HCT116 (cell line): ENCODE measurements at regions not wholly inside any gene's neighbourhood (a gene's known extent, or its start where the extent isn't known, plus 50 kb on each side); places are given as distances from the start of the nearest gene placed in this dataset.

Experiments used
- ATAC-seq: fragments of 200-7000 bp; cut with Tn5 transposase; 2 replicates; pipeline ENCODE4 v1.9.1; 2020; ENCODE audit warnings: mild to moderate bottlenecking, moderate library complexity
- BruUV-seq: library from RNA; stranded (reverse); fragments of 400-500 nt; replicated peaks from 2 replicates; lab custom pipeline; 2021; lab: Mats Ljungman, UMichigan
- CTCF ChIA-PET: fragments of 300-600 bp; sonication (Branson Sonifier 250); formaldehyde crosslinking; loops from one replicate; lab custom pipeline; 2021; ENCODE audit warnings: antibody characterized with exemption; lab: Charles Lee
- POLR2A ChIA-PET: fragments of 300-600, 350-600 bp; sonication (Branson Sonifier 250); formaldehyde crosslinking; loops from one replicate; lab custom pipeline; 2021; ENCODE audit warnings: antibody characterized with exemption; lab: Charles Lee
- RAD21 ChIA-PET, 2 experiments: fragments of 300-600 bp; sonication (Branson Sonifier 250); formaldehyde crosslinking; loops; one replicate each; lab custom pipeline; 2023; ENCODE audit warnings: low total read pairs in 2 of 2; ENCODE audit not compliant: uncharacterized antibody in 2 of 2, unreplicated experiment in 2 of 2, low non-redundant PET in 1 of 2; lab: Charles Lee
- DNase-seq: peaks from one replicate; pipeline ENCODE4 v3.0.0-alpha.2; 2010; ENCODE audit warnings: low read depth, low spot score
- H2AFZ ChIP-seq: fragments of 200-600 bp; shearing (Covaris generic), sonication (generic); 2 replicates; pipeline ENCODE4 v1.6.1; 2017; ENCODE audit warnings: low read depth, mixed run types, mixed read lengths, antibody characterized with exemption, low read length; ENCODE audit not compliant: poor library complexity, severe bottlenecking
- H3K27ac ChIP-seq: 2 replicates; pipeline ENCODE4 v1.5.1; 2012; ENCODE audit warnings: low read depth, low read length
- H3K27me3 ChIP-seq: fragments of 200-600 bp; sonication (generic); 2 replicates; pipeline ENCODE4 v1.6.1; 2016; ENCODE audit warnings: mixed run types, low read length, mixed read lengths; ENCODE audit not compliant: insufficient read depth
- H3K36me3 ChIP-seq, 2 experiments: fragments of 200-500 bp in 1 of 2; fragments of 200-600 bp in 1 of 2; sonication (Bioruptor generic) in 1 of 2; sonication (generic) in 1 of 2; 2 replicates each; pipeline versions ENCODE4 v1.5.1 to v1.6.1; 2014 to 2016; ENCODE audit warnings: low read length in 2 of 2, inconsistent platforms in 1 of 2, mixed read lengths in 1 of 2, mixed run types in 1 of 2; ENCODE audit not compliant: insufficient read depth in 2 of 2, control insufficient read depth in 1 of 2
- H3K4me1 ChIP-seq, 2 experiments: fragments of 200-600 bp in 1 of 2; sonication (generic) in 1 of 2; 2 replicates each; pipeline versions ENCODE4 v1.5.1 to v1.6.1; 2012 to 2017; ENCODE audit warnings: low read length in 2 of 2, inconsistent platforms in 1 of 2, mild to moderate bottlenecking in 1 of 2, mixed read lengths in 1 of 2, mixed run types in 1 of 2, moderate library complexity in 1 of 2; ENCODE audit not compliant: insufficient read depth in 2 of 2, control insufficient read depth in 1 of 2
- H3K4me2 ChIP-seq: fragments of 200-600 bp; sonication (generic); 2 replicates; pipeline ENCODE4 v1.6.1; 2017; ENCODE audit warnings: mixed run types, low read length, mixed read lengths
- H3K4me3 ChIP-seq, 2 experiments: fragments of 200-600 bp in 1 of 2; sonication (generic) in 1 of 2; replicated peaks in 1 of 2; 2 replicates each; pipeline ENCODE4 v1.5.1; 2011 to 2016; ENCODE audit warnings: low read length in 2 of 2, control low read depth in 1 of 2, low read depth in 1 of 2, mild to moderate bottlenecking in 1 of 2, mixed read lengths in 1 of 2, mixed run types in 1 of 2
- H3K79me2 ChIP-seq: fragments of 200-600 bp; sonication (generic); 2 replicates; pipeline ENCODE4 v1.6.1; 2017; ENCODE audit warnings: mild to moderate bottlenecking, mixed run types, low read length, moderate library complexity, mixed read lengths; ENCODE audit not compliant: insufficient read depth
- H3K9ac ChIP-seq: fragments of 200-600 bp; sonication (generic); 2 replicates; pipeline ENCODE4 v1.6.1; 2016; ENCODE audit warnings: low read length, mixed read lengths
- H3K9me2 ChIP-seq: fragments of 200-600 bp; sonication (generic), shearing (Covaris generic); 2 replicates; pipeline ENCODE4 v1.6.1; 2017; ENCODE audit warnings: mixed run types, mild to moderate bottlenecking, moderate library complexity; ENCODE audit not compliant: insufficient read depth
- H3K9me3 ChIP-seq, 2 experiments: fragments of 200-500 bp in 1 of 2; fragments of 200-600 bp in 1 of 2; sonication (Bioruptor generic) in 1 of 2; sonication (generic) in 1 of 2; 2 replicates each; pipeline ENCODE4 v1.6.1; 2014 to 2017; ENCODE audit warnings: low read length in 2 of 2, mixed read lengths in 2 of 2, inconsistent platforms in 1 of 2, low read depth in 1 of 2, mild to moderate bottlenecking in 1 of 2, mixed run types in 1 of 2, moderate library complexity in 1 of 2; ENCODE audit not compliant: control insufficient read depth in 1 of 2, insufficient read depth in 1 of 2
- H4K20me1 ChIP-seq: fragments of 200-600 bp; sonication (generic), shearing (Covaris generic); 2 replicates; pipeline ENCODE4 v1.6.1; 2017; ENCODE audit warnings: mixed run types, mild to moderate bottlenecking, moderate library complexity; ENCODE audit not compliant: insufficient read depth
- CBX3 ChIP-seq: IDR thresholded peaks from 2 replicates; pipeline ENCODE4 v1.6.1; 2012; ENCODE audit warnings: low read depth
- CEBPB ChIP-seq: IDR thresholded peaks from 2 replicates; pipeline ENCODE4 v1.6.1; 2012; ENCODE audit warnings: low read depth
- CTCF ChIP-seq, 3 experiments: fragments of 200-600 bp in 1 of 3; sonication (generic) in 1 of 3; IDR thresholded peaks in 2 of 3; conservative IDR thresholded peaks in 1 of 3; 2 replicates each; pipeline ENCODE4 v1.5.1; 2012 to 2017; ENCODE audit warnings: low read depth in 2 of 3, low read length in 2 of 3, antibody characterized with exemption in 1 of 3, borderline replicate concordance in 1 of 3, control low read depth in 1 of 3, mild to moderate bottlenecking in 1 of 3, mixed read lengths in 1 of 3, mixed run types in 1 of 3, moderate library complexity in 1 of 3; ENCODE audit not compliant: insufficient read depth in 1 of 3
- EGR1 ChIP-seq: IDR thresholded peaks from 2 replicates; pipeline ENCODE4 v1.6.1; 2012; ENCODE audit warnings: low read depth
- ELF1 ChIP-seq: IDR thresholded peaks from 2 replicates; pipeline ENCODE4 v1.6.1; 2012; ENCODE audit warnings: low read depth, borderline replicate concordance
- EZH2 ChIP-seq: fragments of 200-600 bp; sonication (generic); IDR thresholded peaks from 2 replicates; pipeline ENCODE4 v1.6.1; 2017; ENCODE audit warnings: antibody characterized with exemption, mixed run types
- EZH2phosphoT487 ChIP-seq: fragments of 200-600 bp; IDR thresholded peaks from 2 replicates; pipeline ENCODE4 v1.6.1; 2018; ENCODE audit warnings: antibody characterized with exemption, borderline replicate concordance
- FOSL1 ChIP-seq: IDR thresholded peaks from 2 replicates; pipeline ENCODE4 v1.6.1; 2012; ENCODE audit warnings: low read depth
- MAX ChIP-seq: IDR thresholded peaks from 2 replicates; pipeline ENCODE4 v1.6.1; 2012
- REST ChIP-seq: IDR thresholded peaks from 2 replicates; pipeline ENCODE4 v1.6.1; 2012; ENCODE audit warnings: low read depth
- TCF7L2 ChIP-seq: IDR thresholded peaks from 2 replicates; pipeline ENCODE4 v1.7.0; 2011; ENCODE audit warnings: borderline replicate concordance, inconsistent platforms; ENCODE audit not compliant: insufficient read depth, insufficient read length; ENCODE audit errors: extremely low read depth
- ZBTB33 ChIP-seq: IDR thresholded peaks from 2 replicates; pipeline ENCODE4 v1.6.1; 2011; ENCODE audit warnings: mild to moderate bottlenecking, low read length, moderate library complexity; ENCODE audit not compliant: insufficient replicate concordance; ENCODE audit errors: extremely low read depth
- ZNF274 ChIP-seq: fragments of 200-500 bp; sonication (Bioruptor generic); IDR thresholded peaks from 2 replicates; pipeline ENCODE4 v1.6.1; 2014; ENCODE audit warnings: mild to moderate bottlenecking, low read depth, low read length, inconsistent platforms
- intact Hi-C: fragments of 100-400 bp; cut with micrococcal nuclease; formaldehyde crosslinking; loops from 2 replicates; pipeline ENCODE4 v1.10.0; 2022

GRCh38 chr3:107193116-107193515, 184.1 kb upstream of the CCDC54 start (continued):
- no peak for TF ChIP-seq CTCF (IDR thresholded peaks at IDR 0.05 in 2 of 3, conservative IDR thresholded peaks at IDR 0.05 in 1 of 3; ENCODE audit: borderline replicate concordance in 1 of 3, insufficient read depth in 1 of 3, low read depth in 2 of 3, low read length in 2 of 3)
- no peak for TF ChIP-seq EZH2
- TF ChIP-seq CBX3 = no peak
- no peak for TF ChIP-seq TCF7L2
- no peak for TF ChIP-seq MAX

- ATAC-seq = no peak
- Histone ChIP-seq H3K4me2 (no peak overlapping the region), H3K9me3 (no peaks in the 10 kb centered on the region), H4K20me1 (no peaks in the 10 kb centered on the region), H3K9ac (no peak overlapping the region), H3K4me3 (no peak overlapping the region), H3K27ac (no peak overlapping the region), H3K27me3 (no peaks in the 10 kb centered on the region), H3K36me3 (no peaks in the 10 kb centered on the region), H3K9me2 (no peaks in the 10 kb centered on the region), H3K79me2 (no peaks in the 10 kb centered on the region), H2AFZ (no peak overlapping the region), H3K4me1 (no peaks in the 10 kb centered on the region)
- RAD21 ChIA-PET = no interaction called here
- POLR2A ChIA-PET = no interaction called here
- no peak for DNase-seq
- no TSS peak for BruUV-seq
- intact Hi-C loops = no loop called here
- CTCF ChIA-PET = no interaction called here
- TF ChIP-seq EZH2 (no peak), ZBTB33 (no peak), FOSL1 (no peak), CTCF (IDR thresholded peaks at IDR 0.05 in 2 of 3, conservative IDR thresholded peaks at IDR 0.05 in 1 of 3; ENCODE audit: borderline replicate concordance in 1 of 3, insufficient read depth in 1 of 3, low read depth in 2 of 3, low read length in 2 of 3) (no peak), TCF7L2 (no peak), EGR1 (no peak), REST (no peak), ZNF274 (no peak), EZH2phosphoT487 (no peak), ELF1 (no peak), CEBPB (no peak), CBX3 (no peak)
Measured at GRCh38 chr3:107198581-107199181, 178.6 kb upstream of the CCDC54 start.
